BLaER1 (cell line): ENCODE measurements at regions not wholly inside any gene's neighbourhood (a gene's known extent, or its start where the extent isn't known, plus 50 kb on each side); places are given as distances from the start of the nearest gene placed in this dataset.

Experiments used
- H3K27ac ChIP-seq: shearing (Covaris generic); formaldehyde crosslinking; 2 replicates; pipeline ENCODE4 v1.8.1; 2022
- H3K27me3 ChIP-seq: shearing (Covaris generic); formaldehyde crosslinking; 2 replicates; pipeline ENCODE4 v1.8.1; 2022
- H3K36me3 ChIP-seq: shearing (Covaris generic); formaldehyde crosslinking; 2 replicates; pipeline ENCODE4 v1.8.1; 2022
- H3K4me1 ChIP-seq: shearing (Covaris generic); formaldehyde crosslinking; 2 replicates; pipeline ENCODE4 v1.8.1; 2022
- H3K4me2 ChIP-seq: shearing (Covaris generic); formaldehyde crosslinking; 2 replicates; pipeline ENCODE4 v1.8.1; 2022
- H3K4me3 ChIP-seq: shearing (Covaris generic); formaldehyde crosslinking; 2 replicates; pipeline ENCODE4 v1.8.1; 2022
- H3K9ac ChIP-seq: shearing (Covaris generic); formaldehyde crosslinking; 2 replicates; pipeline ENCODE4 v1.8.1; 2022
- H3K9me3 ChIP-seq: shearing (Covaris generic); formaldehyde crosslinking; 2 replicates; pipeline ENCODE4 v1.8.1; 2022
- H4K20me1 ChIP-seq: shearing (Covaris generic); formaldehyde crosslinking; 2 replicates; pipeline ENCODE4 v1.8.1; 2022
- Cebpa-rat ChIP-seq: shearing (Covaris generic); IDR thresholded peaks from 2 replicates; pipeline ENCODE4 v1.8.1; 2022

- H3K27me3 ChIP-seq = no peaks in the 10 kb centered on the region
- H3K36me3 ChIP-seq = no peaks in the 10 kb centered on the region
- TF ChIP-seq Cebpa-rat = no peak
- H4K20me1 ChIP-seq = no peaks in the 10 kb centered on the region
- no peak overlapping the region for H3K4me3 ChIP-seq
- no peak overlapping the region for H3K27ac ChIP-seq
- H3K4me1 ChIP-seq = no peaks in the 10 kb centered on the region
- H3K4me2 ChIP-seq = no peak overlapping the region
- H3K9me3 ChIP-seq = no peaks in the 10 kb centered on the region
- H3K9ac ChIP-seq = no peak overlapping the region
These were observed 66.6 kb downstream of the MYL12B start for GRCh38 chr18:3328532-3328931.

GRCh38 chr18:3329471-3329870, 67.5 kb downstream of the MYL12B start:
- no peaks in the 10 kb centered on the region for H3K27me3 ChIP-seq
- no peak overlapping the region for H3K9ac ChIP-seq
- H3K4me3 ChIP-seq = no peak overlapping the region
- no peak for TF ChIP-seq Cebpa-rat
- H3K27ac ChIP-seq = no peak overlapping the region
- no peaks in the 10 kb centered on the region for H3K9me3 ChIP-seq
- H4K20me1 ChIP-seq = no peaks in the 10 kb centered on the region
- H3K4me2 ChIP-seq = no peak overlapping the region
- no peaks in the 10 kb centered on the region for H3K36me3 ChIP-seq
- H3K4me1 ChIP-seq = no peaks in the 10 kb centered on the region

- TF ChIP-seq Cebpa-rat = no peak
- H3K9me3 ChIP-seq = no peaks in the 10 kb centered on the region
- H3K4me1 ChIP-seq = no peaks in the 10 kb centered on the region
- H3K4me2 ChIP-seq = no peak overlapping the region
- H3K27me3 ChIP-seq = no peaks in the 10 kb centered on the region
- no peak overlapping the region for H3K9ac ChIP-seq
- no peaks in the 10 kb centered on the region for H4K20me1 ChIP-seq
- no peaks in the 10 kb centered on the region for H3K36me3 ChIP-seq
- no peak overlapping the region for H3K4me3 ChIP-seq
- H3K27ac ChIP-seq = no peak overlapping the region
These were observed 67.9 kb downstream of the MYL12B start for GRCh38 chr18:3329872-3330271.

- Histone ChIP-seq H3K27me3 (no peaks in the 10 kb centered on the region), H3K4me3 (no peak overlapping the region), H3K27ac (no peak overlapping the region), H3K4me2 (no peak overlapping the region), H3K9ac (no peak overlapping the region), H3K36me3 (no peaks in the 10 kb centered on the region), H4K20me1 (no peaks in the 10 kb centered on the region), H3K4me1 (no peaks in the 10 kb centered on the region), H3K9me3 (no peaks in the 10 kb centered on the region)
- TF ChIP-seq Cebpa-rat = no peak
These were observed 68.7 kb downstream of the MYL12B start for GRCh38 chr18:3330622-3331021.

- H3K4me1 ChIP-seq = no peaks in the 10 kb centered on the region
- no peak overlapping the region for H3K4me2 ChIP-seq
- no peaks in the 10 kb centered on the region for H3K36me3 ChIP-seq
- no peaks in the 10 kb centered on the region for H3K27me3 ChIP-seq
- no peak overlapping the region for H3K9ac ChIP-seq
- no peaks in the 10 kb centered on the region for H3K9me3 ChIP-seq
- no peak overlapping the region for H3K4me3 ChIP-seq
- H4K20me1 ChIP-seq = no peaks in the 10 kb centered on the region
- no peak overlapping the region for H3K27ac ChIP-seq
- TF ChIP-seq Cebpa-rat = no peak
These were observed 70.4 kb downstream of the MYL12B start for GRCh38 chr18:3332376-3332775.

- H3K27ac ChIP-seq = no peak overlapping the region
These were observed 71.3 kb downstream of the MYL12B start for GRCh38 chr18:3333056-3333720.

GRCh38 chr18:3333721-3334386, 71.9 kb downstream of the MYL12B start:
- no peak overlapping the region for H3K4me2 ChIP-seq
- H4K20me1 ChIP-seq = no peaks in the 10 kb centered on the region
- H3K27me3 ChIP-seq = no peaks in the 10 kb centered on the region
- no peak overlapping the region for H3K27ac ChIP-seq
- no peak for TF ChIP-seq Cebpa-rat
- H3K4me3 ChIP-seq = no peak overlapping the region
- no peaks in the 10 kb centered on the region for H3K36me3 ChIP-seq
- no peak overlapping the region for H3K9ac ChIP-seq
- H3K4me1 ChIP-seq = no peaks in the 10 kb centered on the region
- no peaks in the 10 kb centered on the region for H3K9me3 ChIP-seq

More at GRCh38 chr18:3333056-3333720, 71.3 kb downstream of the MYL12B start:
- no peaks in the 10 kb centered on the region for H3K4me1 ChIP-seq
- H3K9ac ChIP-seq = no peak overlapping the region
- no peak for TF ChIP-seq Cebpa-rat
- no peak overlapping the region for H3K4me2 ChIP-seq
- H3K27me3 ChIP-seq = no peaks in the 10 kb centered on the region
- no peaks in the 10 kb centered on the region for H3K9me3 ChIP-seq
- H3K4me3 ChIP-seq = no peak overlapping the region
- no peaks in the 10 kb centered on the region for H4K20me1 ChIP-seq
- H3K36me3 ChIP-seq = no peaks in the 10 kb centered on the region

GRCh38 chr18:3340015-3340681, 78.2 kb downstream of the MYL12B start:
- TF ChIP-seq Cebpa-rat = no peak
- Histone ChIP-seq H3K36me3 (no peaks in the 10 kb centered on the region), H3K9ac (no peak overlapping the region), H3K27ac (no peak overlapping the region), H3K4me3 (no peak overlapping the region), H3K27me3 (no peaks in the 10 kb centered on the region), H3K4me1 (no peaks in the 10 kb centered on the region), H3K4me2 (no peak overlapping the region), H4K20me1 (no peaks in the 10 kb centered on the region), H3K9me3 (no peaks in the 10 kb centered on the region)

GRCh38 chr18:3340682-3341097, 78.8 kb downstream of the MYL12B start:
- Histone ChIP-seq H3K4me1 (no peaks in the 10 kb centered on the region), H3K36me3 (no peaks in the 10 kb centered on the region), H3K27ac (no peak overlapping the region), H3K4me2 (no peak overlapping the region), H3K9me3 (no peaks in the 10 kb centered on the region), H3K4me3 (no peak overlapping the region), H4K20me1 (no peaks in the 10 kb centered on the region), H3K9ac (no peak overlapping the region), H3K27me3 (no peaks in the 10 kb centered on the region)
- no peak for TF ChIP-seq Cebpa-rat

- no peaks in the 10 kb centered on the region for H4K20me1 ChIP-seq
- no peak for TF ChIP-seq Cebpa-rat
- H3K9ac ChIP-seq = no peak overlapping the region
- no peaks in the 10 kb centered on the region for H3K27me3 ChIP-seq
- no peak overlapping the region for H3K4me2 ChIP-seq
- H3K4me3 ChIP-seq = no peak overlapping the region
- H3K9me3 ChIP-seq = no peaks in the 10 kb centered on the region
- no peaks in the 10 kb centered on the region for H3K36me3 ChIP-seq
- H3K4me1 ChIP-seq = no peaks in the 10 kb centered on the region
- H3K27ac ChIP-seq = no peak overlapping the region
These were observed 80.7 kb downstream of the MYL12B start for GRCh38 chr18:3342628-3343027.
